ENCODE measurements at regions not wholly inside any gene's neighbourhood (a gene's known extent, or its start where the extent isn't known, plus 50 kb on each side); places are given as distances from the start of the nearest gene placed in this dataset.

DNA sequence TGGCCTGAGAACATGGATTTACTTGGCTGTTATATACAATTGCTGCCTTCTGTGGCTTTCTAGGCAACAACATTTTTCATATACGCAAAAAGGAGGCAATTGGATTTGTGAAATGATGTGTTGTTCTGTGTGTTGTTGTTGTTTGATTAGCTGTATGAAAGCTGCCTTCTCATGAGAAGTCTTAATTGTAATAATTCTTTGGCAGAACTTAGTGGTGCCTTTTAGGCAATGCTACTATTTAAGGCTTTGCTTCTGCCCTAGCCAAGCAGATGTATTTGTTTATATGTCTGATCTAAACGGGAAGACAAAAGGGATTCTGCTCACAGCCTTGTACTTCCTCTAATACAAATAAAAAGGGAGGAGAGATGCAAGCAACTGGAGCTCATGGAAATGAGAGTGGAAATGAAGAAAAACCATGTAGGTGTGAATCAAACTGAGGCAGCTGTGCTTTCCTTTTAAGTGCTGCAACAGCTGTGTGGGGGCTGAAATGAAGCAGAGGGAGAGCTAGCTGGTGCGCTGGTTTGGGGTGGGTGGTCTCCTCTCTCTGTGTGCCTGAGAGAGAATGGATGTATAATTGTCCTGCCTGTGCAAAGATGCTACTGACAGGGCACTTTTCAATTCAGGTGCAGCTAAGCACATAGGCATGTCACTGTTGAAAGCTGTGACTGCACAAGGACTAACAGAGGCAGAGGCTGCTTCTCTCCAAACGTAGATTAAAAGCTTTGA is 386.9 kb upstream of the MAN1A1 start:
- no peak for DNase-seq (ENCODE audit: low spot score)

DNA sequence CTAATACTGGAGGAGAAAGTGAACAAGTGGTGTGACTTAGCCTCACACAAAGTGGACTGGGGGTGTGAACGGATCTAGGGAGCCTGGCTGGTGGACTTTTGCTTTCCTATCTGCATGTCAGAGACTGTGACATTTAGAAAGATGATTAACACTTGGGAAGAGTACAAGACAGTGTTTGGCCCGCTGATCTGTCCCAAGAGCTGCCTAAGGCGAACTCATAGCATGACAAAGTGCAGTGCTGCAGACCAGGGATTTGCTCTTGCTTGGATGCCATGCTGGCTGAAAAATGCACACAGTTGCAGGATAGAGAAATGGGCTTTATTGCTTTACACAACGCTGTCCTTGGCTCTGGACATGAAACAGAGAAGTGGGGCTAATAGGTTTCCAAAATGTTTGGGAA is 386.0 kb upstream of the MAN1A1 start:
- no peaks in the 10 kb centered on the region for H3K27me3 ChIP-seq (ENCODE audit: insufficient read depth, poor library complexity, severe bottlenecking)
- no peaks in the 10 kb centered on the region for H3K4me1 ChIP-seq (ENCODE audit: insufficient read depth, poor library complexity, severe bottlenecking)
- H3K36me3 ChIP-seq (ENCODE audit: low read depth), result no peaks in the 10 kb centered on the region
- no peak for DNase-seq (ENCODE audit: low spot score)
- no peak overlapping the region for H3K27ac ChIP-seq (ENCODE audit: poor library complexity, severe bottlenecking)
- H3K9me3 ChIP-seq (ENCODE audit: severe bottlenecking), result no peaks in the 10 kb centered on the region
- TF ChIP-seq, protein P1, sequence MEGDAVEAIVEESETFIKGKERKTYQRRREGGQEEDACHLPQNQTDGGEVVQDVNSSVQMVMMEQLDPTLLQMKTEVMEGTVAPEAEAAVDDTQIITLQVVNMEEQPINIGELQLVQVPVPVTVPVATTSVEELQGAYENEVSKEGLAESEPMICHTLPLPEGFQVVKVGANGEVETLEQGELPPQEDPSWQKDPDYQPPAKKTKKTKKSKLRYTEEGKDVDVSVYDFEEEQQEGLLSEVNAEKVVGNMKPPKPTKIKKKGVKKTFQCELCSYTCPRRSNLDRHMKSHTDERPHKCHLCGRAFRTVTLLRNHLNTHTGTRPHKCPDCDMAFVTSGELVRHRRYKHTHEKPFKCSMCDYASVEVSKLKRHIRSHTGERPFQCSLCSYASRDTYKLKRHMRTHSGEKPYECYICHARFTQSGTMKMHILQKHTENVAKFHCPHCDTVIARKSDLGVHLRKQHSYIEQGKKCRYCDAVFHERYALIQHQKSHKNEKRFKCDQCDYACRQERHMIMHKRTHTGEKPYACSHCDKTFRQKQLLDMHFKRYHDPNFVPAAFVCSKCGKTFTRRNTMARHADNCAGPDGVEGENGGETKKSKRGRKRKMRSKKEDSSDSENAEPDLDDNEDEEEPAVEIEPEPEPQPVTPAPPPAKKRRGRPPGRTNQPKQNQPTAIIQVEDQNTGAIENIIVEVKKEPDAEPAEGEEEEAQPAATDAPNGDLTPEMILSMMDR (IDR thresholded peaks at IDR 0.05; ENCODE audit: poor library complexity, severe bottlenecking), result no peak
- no peak for ATAC-seq (ENCODE audit: low read depth)
- H3K4me3 ChIP-seq (ENCODE audit: severe bottlenecking), result no peak overlapping the region

More for the DNA sequence above, 386.9 kb upstream of the MAN1A1 start:
- Histone ChIP-seq H3K9me3 (ENCODE audit: severe bottlenecking) (no peaks in the 10 kb centered on the region), H3K27ac (ENCODE audit: poor library complexity, severe bottlenecking) (no peak overlapping the region), H3K4me3 (ENCODE audit: severe bottlenecking) (no peak overlapping the region), H3K27me3 (ENCODE audit: insufficient read depth, poor library complexity, severe bottlenecking) (no peaks in the 10 kb centered on the region), H3K4me1 (ENCODE audit: insufficient read depth, poor library complexity, severe bottlenecking) (no peaks in the 10 kb centered on the region), H3K36me3 (ENCODE audit: low read depth) (no peaks in the 10 kb centered on the region)
- TF ChIP-seq, protein P1 (IDR thresholded peaks at IDR 0.05; ENCODE audit: poor library complexity, severe bottlenecking), result no peak
- no peak for ATAC-seq (ENCODE audit: low read depth)

- Histone ChIP-seq H3K9me3 (ENCODE audit: severe bottlenecking) (no peaks in the 10 kb centered on the region), H3K27ac (ENCODE audit: poor library complexity, severe bottlenecking) (no peak overlapping the region), H3K27me3 (ENCODE audit: insufficient read depth, poor library complexity, severe bottlenecking) (no peaks in the 10 kb centered on the region), H3K4me1 (ENCODE audit: insufficient read depth, poor library complexity, severe bottlenecking) (no peaks in the 10 kb centered on the region), H3K36me3 (ENCODE audit: low read depth) (no peaks in the 10 kb centered on the region), H3K4me3 (ENCODE audit: severe bottlenecking) (no peak overlapping the region)
- DNase-seq (ENCODE audit: low spot score) (no peak), ATAC-seq (ENCODE audit: low read depth) (no peak)
- TF ChIP-seq, protein P1 (IDR thresholded peaks at IDR 0.05; ENCODE audit: poor library complexity, severe bottlenecking), result no peak
Observed at GRCh38 chr6:119734227-119734626, 384.7 kb upstream of the MAN1A1 start.

DNA sequence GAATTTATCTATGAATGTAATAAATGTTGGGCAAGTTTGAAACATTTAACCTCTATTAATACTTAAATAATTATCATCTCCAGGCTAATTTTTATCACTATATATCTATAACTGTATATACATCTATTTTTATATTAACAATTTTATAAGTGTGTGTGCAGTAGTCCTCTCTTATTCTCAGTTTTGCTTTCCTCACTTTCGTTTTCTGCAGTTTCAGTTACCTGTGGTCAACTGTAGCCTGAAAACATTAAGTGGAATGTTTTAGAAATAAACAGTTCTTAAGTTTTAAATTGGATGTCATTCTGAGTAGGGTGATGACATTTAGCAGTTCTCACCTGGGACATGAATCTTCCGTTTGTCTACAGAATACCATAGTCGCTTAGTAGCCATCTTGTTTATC is 379.4 kb upstream of the MAN1A1 start:
- no peaks in the 10 kb centered on the region for H3K27me3 ChIP-seq (ENCODE audit: insufficient read depth, poor library complexity, severe bottlenecking)
- ATAC-seq (ENCODE audit: low read depth) (no peak), DNase-seq (ENCODE audit: low spot score) (no peak)
- H3K9me3 ChIP-seq (ENCODE audit: severe bottlenecking), result no peaks in the 10 kb centered on the region
- H3K4me1 ChIP-seq (ENCODE audit: insufficient read depth, poor library complexity, severe bottlenecking), result no peaks in the 10 kb centered on the region
- no peak overlapping the region for H3K4me3 ChIP-seq (ENCODE audit: severe bottlenecking)
- H3K36me3 ChIP-seq (ENCODE audit: low read depth), result no peaks in the 10 kb centered on the region
- H3K27ac ChIP-seq (ENCODE audit: poor library complexity, severe bottlenecking), result no peak overlapping the region
- TF ChIP-seq, protein P1 (IDR thresholded peaks at IDR 0.05; ENCODE audit: poor library complexity, severe bottlenecking), result no peak

DNA sequence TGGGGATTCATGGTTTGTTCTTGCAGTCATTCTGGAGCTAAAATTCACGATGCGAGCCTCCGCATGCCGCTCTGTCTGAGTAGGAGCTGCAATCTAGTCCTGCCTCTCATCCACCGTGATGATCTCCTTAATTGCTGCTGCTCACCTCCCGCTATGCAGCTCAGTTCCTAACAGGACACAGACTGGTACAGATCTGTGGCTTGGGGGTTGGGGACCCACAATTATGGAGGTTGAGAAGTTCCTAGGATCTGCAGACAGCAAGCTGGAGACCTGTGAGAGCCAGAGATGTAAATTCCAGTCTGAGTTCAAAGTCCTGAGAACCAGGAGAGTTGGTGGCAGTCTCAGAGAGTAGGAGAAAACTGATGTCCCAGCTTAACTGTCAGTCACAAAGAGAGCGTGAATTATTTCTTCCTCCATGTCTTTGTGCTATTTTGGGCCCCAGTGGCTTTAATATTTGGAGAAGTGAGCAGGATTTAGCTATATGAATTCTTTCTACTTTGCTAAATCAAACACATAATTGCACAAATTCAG is 378.7 kb upstream of the MAN1A1 start:
- TF ChIP-seq, protein P1 (IDR thresholded peaks at IDR 0.05; ENCODE audit: poor library complexity, severe bottlenecking), result no peak
- no peak for ATAC-seq (ENCODE audit: low read depth)
- Histone ChIP-seq H3K27ac (ENCODE audit: poor library complexity, severe bottlenecking) (no peak overlapping the region), H3K4me1 (ENCODE audit: insufficient read depth, poor library complexity, severe bottlenecking) (no peaks in the 10 kb centered on the region), H3K27me3 (ENCODE audit: insufficient read depth, poor library complexity, severe bottlenecking) (no peaks in the 10 kb centered on the region), H3K36me3 (ENCODE audit: low read depth) (no peaks in the 10 kb centered on the region), H3K4me3 (ENCODE audit: severe bottlenecking) (no peak overlapping the region), H3K9me3 (ENCODE audit: severe bottlenecking) (no peaks in the 10 kb centered on the region)
- no peak for DNase-seq (ENCODE audit: low spot score)
